ENCODE measurements at regions not wholly inside any gene's neighbourhood (a gene's known extent, or its start where the extent isn't known, plus 50 kb on each side); places are given as distances from the start of the nearest gene placed in this dataset.

DNA sequence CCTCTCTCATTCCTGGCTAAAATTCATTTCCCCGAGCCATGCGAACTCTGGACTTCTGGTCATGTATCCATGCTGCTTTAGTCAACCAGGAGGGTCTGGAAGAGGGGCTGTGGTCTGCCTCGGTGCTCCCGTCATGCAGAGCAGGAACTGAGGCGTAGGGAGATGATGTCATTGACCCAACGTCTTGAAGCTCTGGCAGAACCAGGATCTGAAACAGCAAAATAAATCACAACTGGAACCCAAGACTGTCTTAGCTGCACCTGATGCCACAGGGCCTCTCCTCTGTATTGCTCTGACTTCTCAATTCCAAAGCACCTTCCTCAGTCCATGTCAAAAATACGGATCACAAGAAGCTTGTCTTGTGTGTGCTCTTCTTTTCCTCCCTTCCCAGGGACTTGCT lies 131.0 kb upstream of the LDB2 start:
- H3F3A ChIP-seq (ENCODE audit: insufficient read depth, low read depth): no peaks in the 10 kb centered on the region
- no peak for TF ChIP-seq EZH2 (IDR thresholded peaks at IDR 0.05; ENCODE audit: low read depth)
- TF ChIP-seq, protein P1, sequence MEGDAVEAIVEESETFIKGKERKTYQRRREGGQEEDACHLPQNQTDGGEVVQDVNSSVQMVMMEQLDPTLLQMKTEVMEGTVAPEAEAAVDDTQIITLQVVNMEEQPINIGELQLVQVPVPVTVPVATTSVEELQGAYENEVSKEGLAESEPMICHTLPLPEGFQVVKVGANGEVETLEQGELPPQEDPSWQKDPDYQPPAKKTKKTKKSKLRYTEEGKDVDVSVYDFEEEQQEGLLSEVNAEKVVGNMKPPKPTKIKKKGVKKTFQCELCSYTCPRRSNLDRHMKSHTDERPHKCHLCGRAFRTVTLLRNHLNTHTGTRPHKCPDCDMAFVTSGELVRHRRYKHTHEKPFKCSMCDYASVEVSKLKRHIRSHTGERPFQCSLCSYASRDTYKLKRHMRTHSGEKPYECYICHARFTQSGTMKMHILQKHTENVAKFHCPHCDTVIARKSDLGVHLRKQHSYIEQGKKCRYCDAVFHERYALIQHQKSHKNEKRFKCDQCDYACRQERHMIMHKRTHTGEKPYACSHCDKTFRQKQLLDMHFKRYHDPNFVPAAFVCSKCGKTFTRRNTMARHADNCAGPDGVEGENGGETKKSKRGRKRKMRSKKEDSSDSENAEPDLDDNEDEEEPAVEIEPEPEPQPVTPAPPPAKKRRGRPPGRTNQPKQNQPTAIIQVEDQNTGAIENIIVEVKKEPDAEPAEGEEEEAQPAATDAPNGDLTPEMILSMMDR (conservative IDR thresholded peaks at IDR 0.05): no peak
- no peaks in the 10 kb centered on the region for H3K79me2 ChIP-seq (ENCODE audit: low read depth)
- DNase-seq: no peak
- H3K27ac ChIP-seq: no peak overlapping the region
- no peaks in the 10 kb centered on the region for H3K9me2 ChIP-seq (ENCODE audit: insufficient read depth)
- no peak overlapping the region for H3K4me2 ChIP-seq
- H3K4me1 ChIP-seq (replicated peaks; ENCODE audit: insufficient read depth): no peaks in the 10 kb centered on the region
- no TSS peak for BruUV-seq (replicated peaks)
- H2AFZ ChIP-seq: no peak overlapping the region
- no peaks in the 10 kb centered on the region for H3K9me3 ChIP-seq (ENCODE audit: insufficient read depth, low read depth)
- H3K27me3 ChIP-seq (ENCODE audit: insufficient read depth, low read depth): no peaks in the 10 kb centered on the region
- ChIA-PET POLR2A (ENCODE audit: unreplicated experiment) (no interaction called here), CTCF (no interaction called here)
- no peaks in the 10 kb centered on the region for H3K36me3 ChIP-seq (ENCODE audit: low read depth)
- no peaks in the 10 kb centered on the region for H4K20me1 ChIP-seq (ENCODE audit: insufficient read depth)
- no peak overlapping the region for H3K4me3 ChIP-seq
- intact Hi-C loops (cut with micrococcal nuclease; ENCODE audit: unreplicated experiment): no loop called here

DNA sequence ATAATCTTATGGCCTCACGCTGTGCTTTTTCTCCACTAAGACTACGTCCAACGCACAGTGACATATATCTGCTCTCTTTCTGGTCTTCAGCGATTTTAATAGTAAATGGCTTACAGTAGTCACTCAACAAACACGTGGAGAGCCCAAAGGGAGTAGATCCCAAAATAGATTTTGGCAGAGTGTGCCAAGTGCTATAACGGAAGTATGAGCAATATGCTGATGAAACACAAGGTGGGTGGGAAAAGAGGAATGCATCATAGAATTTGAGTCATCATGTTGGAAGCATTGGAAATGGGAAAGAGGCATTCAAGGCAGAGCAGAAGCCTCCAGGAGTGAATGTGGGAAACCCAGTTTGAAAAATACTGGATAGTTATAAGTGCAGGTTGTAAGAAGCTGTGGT lies 129.1 kb upstream of the LDB2 start:
- intact Hi-C loops (cut with micrococcal nuclease; ENCODE audit: unreplicated experiment): no loop called here
- BruUV-seq (replicated peaks): no TSS peak
- TF ChIP-seq, protein P1 (conservative IDR thresholded peaks at IDR 0.05): no peak

DNA sequence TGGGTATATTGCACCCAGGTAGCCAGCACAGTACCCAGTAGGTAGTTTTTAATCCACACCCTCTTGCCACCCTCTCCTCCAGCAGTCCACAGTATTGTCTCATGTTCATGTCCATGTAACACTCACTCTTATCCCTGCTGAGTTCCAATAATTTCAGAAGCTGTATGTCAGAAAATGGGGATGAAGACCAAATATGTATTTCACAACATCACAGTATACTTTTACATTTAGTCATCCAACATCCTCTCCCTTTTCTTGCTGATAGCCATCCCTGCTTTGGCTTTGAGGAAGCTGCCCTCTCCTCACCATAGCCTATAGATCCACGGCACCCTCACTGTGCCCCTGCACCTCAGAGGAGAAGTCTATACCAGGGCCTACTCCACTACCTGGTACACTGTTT lies 126.0 kb upstream of the LDB2 start:
- BruUV-seq (replicated peaks): no TSS peak
- no peaks in the 10 kb centered on the region for H3K9me3 ChIP-seq (ENCODE audit: insufficient read depth, low read depth)
- H2AFZ ChIP-seq: no peak overlapping the region
- ChIA-PET CTCF (no interaction called here), POLR2A (ENCODE audit: unreplicated experiment) (no interaction called here)
- H3K79me2 ChIP-seq (ENCODE audit: low read depth): no peaks in the 10 kb centered on the region
- no peak for TF ChIP-seq EZH2 (IDR thresholded peaks at IDR 0.05; ENCODE audit: low read depth)
- TF ChIP-seq, protein P1 (conservative IDR thresholded peaks at IDR 0.05): no peak
- no peaks in the 10 kb centered on the region for H3F3A ChIP-seq (ENCODE audit: insufficient read depth, low read depth)
- no peaks in the 10 kb centered on the region for H3K9me2 ChIP-seq (ENCODE audit: insufficient read depth)
- no peaks in the 10 kb centered on the region for H4K20me1 ChIP-seq (ENCODE audit: insufficient read depth)
- H3K4me1 ChIP-seq (replicated peaks; ENCODE audit: insufficient read depth): no peaks in the 10 kb centered on the region
- peaks cover 9% of the 10 kb centered on the region; the same call in 1 of the 2 replicates for H3K27me3 ChIP-seq (ENCODE audit: insufficient read depth, low read depth)
- no peak for DNase-seq
- intact Hi-C loops (cut with micrococcal nuclease; ENCODE audit: unreplicated experiment): no loop called here
- no peak overlapping the region for H3K4me2 ChIP-seq
- no peak overlapping the region for H3K27ac ChIP-seq
- no peak overlapping the region for H3K4me3 ChIP-seq
- no peaks in the 10 kb centered on the region for H3K36me3 ChIP-seq (ENCODE audit: low read depth)

More for the DNA sequence above, 129.1 kb upstream of the LDB2 start:
- Histone ChIP-seq H3F3A (ENCODE audit: insufficient read depth, low read depth) (no peaks in the 10 kb centered on the region), H3K4me2 (no peak overlapping the region), H3K4me3 (no peak overlapping the region), H3K4me1 (replicated peaks; ENCODE audit: insufficient read depth) (no peaks in the 10 kb centered on the region), H3K27me3 (ENCODE audit: insufficient read depth, low read depth) (0 out of 2 replicates have a peak, but pooled peaks cover 2% of the 10 kb centered on the region), H4K20me1 (ENCODE audit: insufficient read depth) (no peaks in the 10 kb centered on the region), H2AFZ (no peak overlapping the region), H3K36me3 (ENCODE audit: low read depth) (no peaks in the 10 kb centered on the region), H3K9me2 (ENCODE audit: insufficient read depth) (no peaks in the 10 kb centered on the region), H3K79me2 (ENCODE audit: low read depth) (no peaks in the 10 kb centered on the region), H3K9me3 (ENCODE audit: insufficient read depth, low read depth) (no peaks in the 10 kb centered on the region), H3K27ac (no peak overlapping the region)
- POLR2A ChIA-PET (ENCODE audit: unreplicated experiment): no interaction called here
- no peak for DNase-seq
- CTCF ChIA-PET: no interaction called here
